ENCODE measurements at regions not wholly inside any gene's neighbourhood (a gene's known extent, or its start where the extent isn't known, plus 50 kb on each side); places are given as distances from the start of the nearest gene placed in this dataset.
"Not testable (repeated sequence)": the region's sequence is repeated elsewhere in the genome, so short reads cannot be mapped to it uniquely, and the experiment has no call there.

DNA sequence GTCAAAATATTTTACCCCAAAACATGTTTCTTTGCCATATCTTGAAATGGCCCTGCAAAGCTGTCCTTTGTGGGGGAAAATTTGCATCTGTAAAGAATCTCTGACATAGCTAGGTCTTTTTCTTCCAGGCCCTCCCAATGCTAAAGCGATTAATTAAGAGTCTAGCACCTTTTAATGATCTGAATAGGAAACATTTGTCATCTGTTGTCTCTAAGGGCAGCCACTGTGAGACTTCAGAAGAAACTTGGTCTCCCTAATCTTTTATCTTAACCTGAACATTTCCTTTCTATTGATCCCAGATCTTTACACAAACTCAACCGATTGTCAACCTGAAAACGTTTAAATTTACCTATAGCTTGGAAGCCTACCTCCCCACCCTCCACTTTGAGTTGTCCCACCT is 731.6 kb upstream of the AUTS2 start:
- TF ChIP-seq, protein P1, sequence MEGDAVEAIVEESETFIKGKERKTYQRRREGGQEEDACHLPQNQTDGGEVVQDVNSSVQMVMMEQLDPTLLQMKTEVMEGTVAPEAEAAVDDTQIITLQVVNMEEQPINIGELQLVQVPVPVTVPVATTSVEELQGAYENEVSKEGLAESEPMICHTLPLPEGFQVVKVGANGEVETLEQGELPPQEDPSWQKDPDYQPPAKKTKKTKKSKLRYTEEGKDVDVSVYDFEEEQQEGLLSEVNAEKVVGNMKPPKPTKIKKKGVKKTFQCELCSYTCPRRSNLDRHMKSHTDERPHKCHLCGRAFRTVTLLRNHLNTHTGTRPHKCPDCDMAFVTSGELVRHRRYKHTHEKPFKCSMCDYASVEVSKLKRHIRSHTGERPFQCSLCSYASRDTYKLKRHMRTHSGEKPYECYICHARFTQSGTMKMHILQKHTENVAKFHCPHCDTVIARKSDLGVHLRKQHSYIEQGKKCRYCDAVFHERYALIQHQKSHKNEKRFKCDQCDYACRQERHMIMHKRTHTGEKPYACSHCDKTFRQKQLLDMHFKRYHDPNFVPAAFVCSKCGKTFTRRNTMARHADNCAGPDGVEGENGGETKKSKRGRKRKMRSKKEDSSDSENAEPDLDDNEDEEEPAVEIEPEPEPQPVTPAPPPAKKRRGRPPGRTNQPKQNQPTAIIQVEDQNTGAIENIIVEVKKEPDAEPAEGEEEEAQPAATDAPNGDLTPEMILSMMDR (IDR thresholded peaks at IDR 0.05): not testable (repeated sequence)
- TF ChIP-seq POLR2A (IDR thresholded peaks at IDR 0.05): not testable (repeated sequence)
